Astrocyte of the spinal cord (primary cell): ENCODE measurements at regions not wholly inside any gene's neighbourhood (a gene's known extent, or its start where the extent isn't known, plus 50 kb on each side); places are given as distances from the start of the nearest gene placed in this dataset.
"Not testable (repeated sequence)": the region's sequence is repeated elsewhere in the genome, so short reads cannot be mapped to it uniquely, and the experiment has no call there.

Experiments
- DNase-seq: peaks from one replicate; pipeline ENCODE4 v3.0.0; 2011; ENCODE audit warnings: low read depth, low spot score
- H3K4me3 ChIP-seq: 2 replicates; pipeline ENCODE4 v1.5.1; 2011; ENCODE audit warnings: low read depth, mild to moderate bottlenecking, low read length, moderate library complexity
- in situ Hi-C: cut with HindIII; loops from 2 replicates; pipeline ENCODE4 v1.10.0; 2017; ENCODE audit warnings: low sequenced_read_pairs
- TF ChIP-seq, protein P1 (sequence below): IDR thresholded peaks from 2 replicates; pipeline ENCODE4 v1.5.1; 2012; ENCODE audit warnings: low read depth, mild to moderate bottlenecking, low read length, inconsistent platforms

GRCh38 chr22:47401976-47402770, 639.7 kb downstream of the TBC1D22A start:
- in situ Hi-C loops = no loop called here
- DNase-seq = no peak
- no peak overlapping the region for H3K4me3 ChIP-seq
- TF ChIP-seq, protein P1, sequence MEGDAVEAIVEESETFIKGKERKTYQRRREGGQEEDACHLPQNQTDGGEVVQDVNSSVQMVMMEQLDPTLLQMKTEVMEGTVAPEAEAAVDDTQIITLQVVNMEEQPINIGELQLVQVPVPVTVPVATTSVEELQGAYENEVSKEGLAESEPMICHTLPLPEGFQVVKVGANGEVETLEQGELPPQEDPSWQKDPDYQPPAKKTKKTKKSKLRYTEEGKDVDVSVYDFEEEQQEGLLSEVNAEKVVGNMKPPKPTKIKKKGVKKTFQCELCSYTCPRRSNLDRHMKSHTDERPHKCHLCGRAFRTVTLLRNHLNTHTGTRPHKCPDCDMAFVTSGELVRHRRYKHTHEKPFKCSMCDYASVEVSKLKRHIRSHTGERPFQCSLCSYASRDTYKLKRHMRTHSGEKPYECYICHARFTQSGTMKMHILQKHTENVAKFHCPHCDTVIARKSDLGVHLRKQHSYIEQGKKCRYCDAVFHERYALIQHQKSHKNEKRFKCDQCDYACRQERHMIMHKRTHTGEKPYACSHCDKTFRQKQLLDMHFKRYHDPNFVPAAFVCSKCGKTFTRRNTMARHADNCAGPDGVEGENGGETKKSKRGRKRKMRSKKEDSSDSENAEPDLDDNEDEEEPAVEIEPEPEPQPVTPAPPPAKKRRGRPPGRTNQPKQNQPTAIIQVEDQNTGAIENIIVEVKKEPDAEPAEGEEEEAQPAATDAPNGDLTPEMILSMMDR = no peak

DNA sequence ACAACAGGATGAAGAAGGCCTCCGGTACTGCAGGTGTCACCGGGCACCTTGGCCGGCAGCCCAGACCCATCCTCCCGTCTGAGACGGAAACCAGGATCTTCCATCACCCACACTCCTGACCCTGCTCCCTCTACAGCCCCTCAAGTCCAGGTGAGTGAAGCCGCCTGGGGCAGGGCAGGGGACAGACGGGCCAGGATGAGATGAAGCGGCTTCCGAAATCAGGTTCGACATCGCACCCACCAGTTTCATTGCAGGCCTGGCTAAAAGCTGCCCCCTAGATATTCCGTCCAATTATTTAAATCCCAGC, 639.1 kb downstream of the TBC1D22A start:
- TF ChIP-seq, protein P1 = no peak
- no peak overlapping the region for H3K4me3 ChIP-seq
- no peak for DNase-seq
- in situ Hi-C loops = no loop called here

- TF ChIP-seq, protein P1 = no peak
- no peak overlapping the region for H3K4me3 ChIP-seq
- no peak for DNase-seq
- in situ Hi-C loops = no loop called here
Observed at GRCh38 chr22:47400701-47401591, 638.5 kb downstream of the TBC1D22A start.

GRCh38 chr22:47400131-47400530, 637.7 kb downstream of the TBC1D22A start:
- H3K4me3 ChIP-seq, DNase-seq, in situ Hi-C loops: not testable (repeated sequence)

DNA sequence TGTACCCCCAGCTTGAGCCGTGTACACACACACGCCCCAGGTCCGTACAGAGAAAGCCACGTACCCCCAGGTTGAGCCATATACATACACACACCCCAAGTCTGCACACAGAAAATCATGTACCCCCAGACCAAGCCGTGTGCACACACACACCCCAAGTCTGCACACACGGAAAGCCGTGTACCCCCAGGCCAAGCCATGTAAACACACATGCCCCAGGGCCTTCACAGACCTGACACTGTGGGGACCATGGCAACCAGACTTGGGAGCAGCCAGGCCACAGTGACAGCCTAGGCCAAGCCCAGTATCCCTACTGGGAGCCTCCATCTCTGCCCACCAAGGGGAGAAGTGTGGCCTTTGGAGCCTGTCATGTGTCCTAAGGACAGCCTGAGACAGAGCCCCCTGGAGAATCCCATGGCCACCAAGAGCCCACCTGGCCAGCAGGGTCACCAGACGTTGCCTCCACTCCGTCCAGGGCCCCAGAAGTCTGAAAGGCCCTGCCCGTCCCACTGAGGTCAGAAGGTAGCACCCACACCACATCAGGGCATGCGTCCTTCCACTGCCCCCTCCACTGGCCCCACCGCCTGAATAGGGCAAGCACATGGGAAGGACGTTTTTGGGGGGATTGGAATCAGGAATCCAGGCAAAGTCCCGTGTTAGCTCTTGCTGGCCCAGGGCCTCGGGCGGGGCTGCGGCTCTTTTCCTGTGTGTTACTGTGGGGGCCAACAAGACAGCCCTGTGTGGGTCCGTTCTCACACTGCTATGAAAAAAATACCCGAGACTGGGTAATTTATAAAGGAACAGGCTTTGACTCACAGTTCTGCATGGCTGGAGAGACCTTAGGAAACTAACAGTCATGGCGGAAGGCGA, 636.7 kb downstream of the TBC1D22A start:
- H3K4me3 ChIP-seq = no peak overlapping the region
- in situ Hi-C loops = no loop called here
- DNase-seq = no peak
- TF ChIP-seq, protein P1 = no peak

DNA sequence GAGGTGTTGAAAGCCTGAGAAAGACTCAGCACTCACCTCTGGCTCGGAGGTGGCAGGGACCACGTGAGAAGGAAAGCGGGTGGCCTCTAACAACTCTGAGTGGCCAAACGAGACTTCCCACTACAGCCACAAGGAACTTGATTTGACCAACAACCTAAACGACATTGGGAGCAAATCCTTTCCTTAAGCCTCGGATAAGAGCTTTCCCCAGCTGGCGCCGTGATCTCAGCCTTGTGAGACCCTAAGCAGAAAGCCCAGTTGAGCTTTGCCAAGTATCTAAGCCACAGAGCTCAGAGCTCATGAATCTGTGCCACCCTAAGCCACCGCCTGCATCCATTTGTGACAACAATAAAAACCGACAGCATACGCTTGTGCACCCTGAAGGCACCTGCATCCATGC, 636.0 kb downstream of the TBC1D22A start:
- H3K4me3 ChIP-seq = no peak overlapping the region
- no peak for DNase-seq
- in situ Hi-C loops = no loop called here
- TF ChIP-seq, protein P1 = no peak
